Peyer's patch (tissue), 4 donors: ENCODE measurements at regions not wholly inside any gene's neighbourhood (a gene's known extent, or its start where the extent isn't known, plus 50 kb on each side); places are given as distances from the start of the nearest gene placed in this dataset.

Experiments
- CTCF ChIP-seq, 6 experiments: fragments of 450-650 bp in 4 of 6; fragments of 200-600 bp in 2 of 6; sonication (generic) in 1 of 6; IDR thresholded peaks; one replicate each; pipeline ENCODE4 v1.5.1; 2017 to 2019; ENCODE audit warnings: antibody characterized with exemption in 6 of 6, mild to moderate bottlenecking in 3 of 6, moderate library complexity in 1 of 6
- POLR2A ChIP-seq, 2 donors: fragments of 450-650 bp; IDR thresholded peaks; one replicate each; pipeline ENCODE4 v1.5.1; 2017; ENCODE audit warnings: antibody characterized with exemption in 2 of 2, mild to moderate bottlenecking in 2 of 2, moderate library complexity in 2 of 2

- TF ChIP-seq CTCF (IDR thresholded peaks at IDR 0.05) (no peak), POLR2A (IDR thresholded peaks at IDR 0.05) (no peak)
Measured at GRCh38 chr19:5214902-5215301, 125.7 kb downstream of the PTPRS start.
